Amygdala (tissue), 56 donors: ENCODE measurements at regions not wholly inside any gene's neighbourhood (a gene's known extent, or its start where the extent isn't known, plus 50 kb on each side); places are given as distances from the start of the nearest gene placed in this dataset.
"Not testable (repeated sequence)": the region's sequence is repeated elsewhere in the genome, so short reads cannot be mapped to it uniquely, and the experiment has no call there.

Experiments used
- DNase-seq, 56 donors: peaks; one replicate each; lab custom pipeline; 2025; lab: John Stamatoyannopoulos, UW

DNA sequence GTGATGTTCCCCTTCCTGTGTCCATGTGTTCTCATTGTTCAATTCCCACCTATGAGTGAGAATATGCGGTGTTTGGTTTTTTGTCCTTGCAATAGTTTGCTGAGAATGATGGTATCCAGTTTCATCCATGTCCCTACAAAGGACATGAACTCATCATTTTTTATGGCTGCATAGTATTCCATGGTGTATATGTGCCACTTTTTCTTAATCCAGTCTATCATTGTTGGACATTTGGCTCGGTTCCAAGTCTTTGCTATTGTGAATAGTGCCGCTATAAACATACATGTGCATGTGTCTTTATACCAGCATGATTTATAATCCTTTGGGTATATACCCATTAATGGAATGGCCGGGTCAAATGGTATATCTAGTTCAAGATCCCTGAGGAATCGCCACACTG, 229.4 kb downstream of the HTR1A start:
- DNase-seq = not testable (repeated sequence)

- DNase-seq = no peak
These were observed 234.7 kb downstream of the HTR1A start for GRCh38 chr5:63727583-63727982.

GRCh38 chr5:63726496-63726895, 235.7 kb downstream of the HTR1A start:
- DNase-seq = no peak

- DNase-seq = no peak
These were observed 243.1 kb downstream of the HTR1A start for GRCh38 chr5:63719147-63719546.

- DNase-seq = no peak
These were observed 262.0 kb downstream of the HTR1A start for GRCh38 chr5:63700241-63700640.

- no peak for DNase-seq
These were observed 264.4 kb downstream of the HTR1A start for GRCh38 chr5:63697811-63698210.

GRCh38 chr5:63690546-63690945, 271.7 kb downstream of the HTR1A start:
- DNase-seq = no peak

GRCh38 chr5:63687854-63688516, 274.3 kb downstream of the HTR1A start:
- DNase-seq = no peak

DNA sequence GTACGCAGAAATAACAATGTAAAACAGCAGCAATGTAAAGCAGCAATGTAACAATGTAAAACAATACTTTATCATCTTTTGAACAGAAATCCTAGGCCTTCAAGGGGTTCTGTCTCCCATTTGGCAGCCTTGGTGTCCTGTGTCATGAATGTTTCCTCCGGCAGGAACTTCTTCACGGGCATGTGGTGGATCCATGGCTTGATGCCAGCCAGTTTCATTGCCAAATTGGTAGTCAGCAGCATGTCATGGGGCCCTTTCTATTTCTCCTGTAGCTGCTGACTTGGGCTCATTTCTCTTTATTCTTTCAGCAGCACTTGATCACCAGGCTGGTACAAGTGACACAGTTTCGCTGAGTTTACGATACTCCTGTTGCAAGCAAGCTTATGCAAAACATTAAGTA, 275.3 kb downstream of the HTR1A start:
- no peak for DNase-seq

- no peak for DNase-seq
These were observed 276.1 kb downstream of the HTR1A start for GRCh38 chr5:63686181-63686580.

DNA sequence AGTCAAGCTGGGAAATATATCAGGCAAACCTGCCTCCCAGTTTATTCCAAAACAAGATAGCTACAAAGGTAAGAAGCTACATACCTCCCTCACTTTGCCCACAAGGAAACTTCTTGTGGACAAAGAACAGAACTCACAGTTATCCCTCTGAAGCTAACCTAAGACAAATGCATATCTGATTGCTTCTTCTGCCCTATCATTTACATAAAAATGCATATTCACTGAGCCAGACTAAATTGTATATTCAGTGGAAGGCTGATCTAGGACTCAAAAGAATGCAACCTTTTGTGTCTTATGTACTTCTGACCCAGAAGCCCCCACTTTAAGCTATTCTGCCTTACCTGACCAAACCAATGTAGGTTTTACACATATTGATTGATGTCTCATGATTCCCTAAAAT, 276.8 kb downstream of the HTR1A start:
- no peak for DNase-seq

DNA sequence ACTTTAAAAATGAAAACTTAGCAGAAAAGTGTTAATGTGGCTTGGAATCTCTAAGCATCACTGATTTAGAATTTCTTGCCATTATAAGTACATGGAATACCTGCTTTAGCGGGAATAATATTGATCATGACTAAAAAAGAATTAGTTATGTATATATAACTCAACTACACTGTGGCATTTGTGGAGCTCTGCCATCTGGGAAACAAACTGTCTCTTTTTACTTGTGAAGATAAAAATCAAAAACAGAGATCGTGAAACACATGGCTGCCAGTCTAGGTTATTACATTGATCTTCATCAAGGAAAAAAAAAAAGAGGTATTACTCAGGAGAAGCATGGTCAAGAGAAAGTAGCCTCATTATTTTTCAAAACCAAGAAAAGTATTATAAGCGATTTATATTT, 287.4 kb downstream of the HTR1A start:
- no peak for DNase-seq

DNA sequence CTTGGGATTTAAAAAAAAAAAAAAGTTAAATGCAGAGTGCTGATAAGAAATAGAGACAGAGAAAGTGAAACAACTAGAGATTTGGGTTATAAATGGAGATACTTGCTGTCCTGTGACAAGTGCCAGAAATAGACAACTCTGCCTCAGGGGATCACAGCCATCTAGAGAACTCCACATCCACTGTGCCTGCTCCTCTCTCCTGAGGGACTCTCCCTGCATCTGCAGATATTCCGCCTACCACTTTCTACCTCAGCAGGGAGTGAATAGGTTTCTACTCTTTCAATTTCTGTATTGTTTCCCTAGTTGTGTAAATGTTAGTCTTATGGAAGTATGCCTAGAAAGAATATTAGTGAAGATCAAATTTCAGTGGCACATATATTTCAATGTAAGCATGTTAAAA, 307.2 kb downstream of the HTR1A start:
- DNase-seq = no peak

GRCh38 chr5:63650581-63650980, 311.7 kb downstream of the HTR1A start:
- no peak for DNase-seq

GRCh38 chr5:63648376-63648775, 313.9 kb downstream of the HTR1A start:
- no peak for DNase-seq

DNA sequence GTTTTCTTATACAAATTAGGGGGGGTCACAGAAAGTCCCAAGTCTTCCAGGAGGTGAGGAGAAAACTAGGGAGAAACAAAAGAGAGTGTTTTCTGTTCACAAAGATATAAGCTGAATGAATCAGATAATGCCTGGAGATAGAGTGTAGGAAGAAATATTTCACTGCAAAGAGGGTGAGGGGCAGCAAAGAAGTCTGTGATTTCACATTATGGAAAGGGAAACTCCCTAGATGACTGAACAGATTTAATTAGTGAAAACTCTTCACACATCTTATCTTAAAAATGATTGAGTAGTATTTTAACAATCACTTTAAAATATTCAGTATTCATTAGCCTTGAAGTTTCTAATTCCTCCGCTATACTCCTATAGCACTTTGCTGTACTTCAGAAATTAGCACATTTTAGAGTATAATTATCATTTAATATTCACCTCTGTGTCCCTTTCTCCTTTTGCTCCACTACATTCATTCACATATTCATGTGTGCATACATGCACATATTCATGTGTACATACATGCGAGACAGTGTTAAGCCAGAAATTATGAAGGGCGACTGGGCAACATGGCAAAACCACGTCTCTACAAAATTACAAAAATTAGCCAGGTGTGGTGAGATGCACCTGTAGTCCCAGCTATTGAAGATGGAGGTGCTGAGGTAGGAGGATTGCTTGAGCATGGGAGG, 332.2 kb downstream of the HTR1A start:
- no peak for DNase-seq

DNA sequence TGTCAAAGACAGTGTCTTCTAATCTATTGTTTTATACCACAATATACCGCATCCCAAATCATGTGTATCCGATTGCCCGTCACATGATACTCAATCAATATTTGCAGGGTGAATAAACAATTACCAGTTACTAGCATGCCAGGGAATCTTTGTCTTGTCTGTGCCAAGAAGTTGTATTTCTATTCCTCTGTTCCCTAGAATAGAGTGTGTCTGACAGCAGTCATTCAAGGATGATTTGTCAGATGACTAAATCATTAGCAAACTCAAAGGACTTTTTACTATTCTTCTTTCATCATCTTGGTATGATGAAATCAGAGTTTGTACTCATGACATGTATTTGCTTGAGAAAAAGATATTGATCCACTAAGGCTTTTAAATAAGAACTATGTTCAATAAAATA, 348.8 kb downstream of the HTR1A start:
- no peak for DNase-seq

- no peak for DNase-seq
These were observed 358.2 kb downstream of the HTR1A start for GRCh38 chr5:63603996-63604395.

DNA sequence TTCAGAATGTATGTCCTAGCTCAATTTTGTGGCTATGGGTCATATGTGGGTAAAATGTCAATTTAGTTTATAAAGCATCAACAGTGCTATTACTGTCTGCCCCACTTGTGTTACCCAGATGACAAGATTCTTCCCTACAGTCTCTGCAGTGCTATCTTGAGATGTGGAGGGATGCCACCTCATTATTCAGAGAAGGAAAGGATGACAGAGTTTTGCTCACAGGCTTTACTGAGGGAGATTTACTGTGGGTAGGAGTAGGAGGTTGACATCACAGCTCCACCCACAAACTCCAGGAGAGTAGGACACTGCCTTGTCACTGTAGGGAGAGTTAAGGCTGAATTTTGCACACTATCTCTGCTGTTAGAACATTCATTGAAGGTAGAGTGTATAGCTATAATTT, 359.3 kb downstream of the HTR1A start:
- DNase-seq = peak in 12 of 56 donors; percentile 1 to 49 (median 7)

- DNase-seq = no peak
These were observed 366.0 kb downstream of the HTR1A start for GRCh38 chr5:63596254-63596653.

- DNase-seq = no peak
These were observed 388.9 kb downstream of the HTR1A start for GRCh38 chr5:63573380-63573779.

- no peak for DNase-seq
These were observed 389.5 kb downstream of the HTR1A start for GRCh38 chr5:63572740-63573139.

GRCh38 chr5:63570752-63571151, 391.5 kb downstream of the HTR1A start:
- no peak for DNase-seq
